ENCODE measurements at regions not wholly inside any gene's neighbourhood (a gene's known extent, or its start where the extent isn't known, plus 50 kb on each side); places are given as distances from the start of the nearest gene placed in this dataset.

DNA sequence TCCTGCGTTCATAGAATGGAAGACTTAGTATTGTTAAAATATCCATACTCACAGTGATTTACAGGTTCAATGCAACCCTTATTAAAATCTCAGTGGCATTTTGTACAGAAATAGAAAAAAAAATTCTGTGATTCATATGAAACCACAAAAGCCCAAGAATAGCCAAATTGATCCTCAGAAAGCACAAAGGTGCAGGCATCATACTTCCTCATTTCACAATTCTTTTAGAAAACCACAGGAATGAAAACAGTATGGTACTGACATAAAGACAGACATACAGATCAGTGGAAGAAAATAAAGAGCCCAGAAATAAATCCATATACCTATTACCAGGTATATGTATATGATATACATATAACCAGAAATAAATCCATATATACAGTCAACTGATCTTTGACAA lies 86.8 kb upstream of the MEGF10 start:
- H3K27ac ChIP-seq = no peak overlapping the region
- no peaks in the 10 kb centered on the region for H3K36me3 ChIP-seq (ENCODE audit: low read depth)
- no peaks in the 10 kb centered on the region for H4K20me1 ChIP-seq (ENCODE audit: insufficient read depth)
- ChIA-PET CTCF (no interaction called here), POLR2A (ENCODE audit: unreplicated experiment) (no interaction called here)
- BruUV-seq (replicated peaks) = no TSS peak
- DNase-seq = peak in 1 of 2 experiments; percentile 90
- intact Hi-C loops (cut with micrococcal nuclease; ENCODE audit: unreplicated experiment) = no loop called here
- H3K79me2 ChIP-seq (ENCODE audit: low read depth) = no peaks in the 10 kb centered on the region
- no peaks in the 10 kb centered on the region for H3K27me3 ChIP-seq (ENCODE audit: insufficient read depth, low read depth)
- H3K4me2 ChIP-seq = 0 out of 2 replicates have a peak overlapping the region, but pooled peaks have one; percentile 3
- no peaks in the 10 kb centered on the region for H3K9me2 ChIP-seq (ENCODE audit: insufficient read depth)
- TF ChIP-seq, protein P1, sequence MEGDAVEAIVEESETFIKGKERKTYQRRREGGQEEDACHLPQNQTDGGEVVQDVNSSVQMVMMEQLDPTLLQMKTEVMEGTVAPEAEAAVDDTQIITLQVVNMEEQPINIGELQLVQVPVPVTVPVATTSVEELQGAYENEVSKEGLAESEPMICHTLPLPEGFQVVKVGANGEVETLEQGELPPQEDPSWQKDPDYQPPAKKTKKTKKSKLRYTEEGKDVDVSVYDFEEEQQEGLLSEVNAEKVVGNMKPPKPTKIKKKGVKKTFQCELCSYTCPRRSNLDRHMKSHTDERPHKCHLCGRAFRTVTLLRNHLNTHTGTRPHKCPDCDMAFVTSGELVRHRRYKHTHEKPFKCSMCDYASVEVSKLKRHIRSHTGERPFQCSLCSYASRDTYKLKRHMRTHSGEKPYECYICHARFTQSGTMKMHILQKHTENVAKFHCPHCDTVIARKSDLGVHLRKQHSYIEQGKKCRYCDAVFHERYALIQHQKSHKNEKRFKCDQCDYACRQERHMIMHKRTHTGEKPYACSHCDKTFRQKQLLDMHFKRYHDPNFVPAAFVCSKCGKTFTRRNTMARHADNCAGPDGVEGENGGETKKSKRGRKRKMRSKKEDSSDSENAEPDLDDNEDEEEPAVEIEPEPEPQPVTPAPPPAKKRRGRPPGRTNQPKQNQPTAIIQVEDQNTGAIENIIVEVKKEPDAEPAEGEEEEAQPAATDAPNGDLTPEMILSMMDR (conservative IDR thresholded peaks at IDR 0.05) = no peak
- TF ChIP-seq EZH2 (IDR thresholded peaks at IDR 0.05; ENCODE audit: low read depth) = no peak
- H2AFZ ChIP-seq = no peak overlapping the region
- no peak overlapping the region for H3K4me3 ChIP-seq
- H3K9me3 ChIP-seq (ENCODE audit: insufficient read depth, low read depth) = peaks cover 4% of the 10 kb centered on the region; the same call in 1 of the 2 replicates
- H3F3A ChIP-seq (ENCODE audit: insufficient read depth, low read depth) = peaks cover 25% of the 10 kb centered on the region; the same call in 1 of the 2 replicates
- peaks cover 36% of the 10 kb centered on the region for H3K4me1 ChIP-seq (replicated peaks; ENCODE audit: insufficient read depth)

DNA sequence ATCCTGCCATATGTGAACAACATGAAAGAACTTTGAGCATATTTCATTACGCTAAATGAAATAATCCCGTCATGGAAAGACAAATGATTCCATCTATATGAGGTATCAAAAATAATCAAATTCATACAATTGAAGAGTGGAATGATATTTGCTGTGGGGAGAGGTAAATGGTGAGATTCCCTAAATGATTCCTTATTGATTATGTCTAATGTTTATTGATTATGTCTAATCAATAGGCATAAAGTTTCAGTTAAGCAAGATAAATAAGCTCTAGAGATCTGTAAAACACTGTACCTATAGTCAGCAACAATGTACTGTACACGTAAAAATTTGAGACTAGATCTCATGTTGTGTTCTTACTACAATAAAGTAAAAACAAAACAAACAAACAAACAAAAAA lies 85.4 kb upstream of the MEGF10 start:
- Histone ChIP-seq H3K79me2 (ENCODE audit: low read depth) (no peaks in the 10 kb centered on the region), H2AFZ (no peak overlapping the region), H4K20me1 (ENCODE audit: insufficient read depth) (no peaks in the 10 kb centered on the region), H3K4me1 (replicated peaks; ENCODE audit: insufficient read depth) (peaks cover 36% of the 10 kb centered on the region), H3K9me3 (ENCODE audit: insufficient read depth, low read depth) (peaks cover 4% of the 10 kb centered on the region; the same call in 1 of the 2 replicates), H3K36me3 (ENCODE audit: low read depth) (no peaks in the 10 kb centered on the region), H3K4me2 (no peak overlapping the region), H3K4me3 (no peak overlapping the region), H3K27ac (no peak overlapping the region), H3K9me2 (ENCODE audit: insufficient read depth) (no peaks in the 10 kb centered on the region), H3F3A (ENCODE audit: insufficient read depth, low read depth) (peaks cover 25% of the 10 kb centered on the region; the same call in 1 of the 2 replicates), H3K27me3 (ENCODE audit: insufficient read depth, low read depth) (no peaks in the 10 kb centered on the region)
- BruUV-seq (replicated peaks) = no TSS peak
- TF ChIP-seq, protein P1 (conservative IDR thresholded peaks at IDR 0.05) = no peak
- TF ChIP-seq EZH2 (IDR thresholded peaks at IDR 0.05; ENCODE audit: low read depth) = no peak
- ChIA-PET POLR2A (ENCODE audit: unreplicated experiment) (no interaction called here), CTCF (no interaction called here)
- DNase-seq = no peak
- intact Hi-C loops (cut with micrococcal nuclease; ENCODE audit: unreplicated experiment) = no loop called here

DNA sequence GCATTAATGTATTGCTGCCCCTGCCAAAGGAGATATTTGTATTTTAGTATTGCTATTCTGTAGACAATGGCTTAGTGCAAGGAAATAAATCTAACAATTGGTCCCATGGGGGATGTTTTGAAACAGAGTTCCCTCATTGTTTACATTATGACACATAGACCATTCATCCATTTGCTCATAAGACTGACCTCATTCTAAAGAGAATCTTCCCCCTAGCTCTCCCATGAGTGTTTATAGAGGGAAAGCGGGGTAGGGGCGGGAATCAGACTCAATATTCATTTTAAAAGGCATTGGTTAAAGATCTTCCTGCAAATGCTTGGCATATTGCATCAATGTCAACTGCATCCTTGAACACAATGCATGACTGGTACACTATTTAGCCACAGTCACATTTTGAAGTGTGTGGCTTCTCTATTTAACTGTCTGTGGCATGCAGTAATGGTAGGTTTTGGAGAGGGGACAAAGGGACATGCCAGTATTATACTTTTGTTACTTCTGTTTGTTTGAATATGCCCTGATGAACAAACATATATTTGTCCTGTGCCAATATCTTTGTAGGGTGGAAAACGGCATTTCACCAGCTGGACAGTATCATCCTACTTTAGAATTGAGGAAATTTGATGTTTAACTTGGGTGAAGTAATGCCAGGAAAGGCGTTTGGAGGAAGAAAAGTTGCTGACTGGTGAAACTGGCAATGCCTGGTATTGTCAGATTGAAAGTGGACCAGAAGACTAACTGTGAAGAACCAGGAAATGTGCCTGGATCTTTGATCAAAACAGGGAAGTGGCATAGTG lies 84.1 kb upstream of the MEGF10 start:
- intact Hi-C loops (cut with micrococcal nuclease; ENCODE audit: unreplicated experiment) = no loop called here
- BruUV-seq (replicated peaks) = no TSS peak
- no peak overlapping the region for H3K4me3 ChIP-seq
- ChIA-PET POLR2A (ENCODE audit: unreplicated experiment) (no interaction called here), CTCF (no interaction called here)
- no peaks in the 10 kb centered on the region for H3K36me3 ChIP-seq (ENCODE audit: low read depth)
- no peaks in the 10 kb centered on the region for H4K20me1 ChIP-seq (ENCODE audit: insufficient read depth)
- peak overlapping the region; percentile 21 for H3K4me2 ChIP-seq
- H3K9me2 ChIP-seq (ENCODE audit: insufficient read depth) = no peaks in the 10 kb centered on the region
- H3K9me3 ChIP-seq (ENCODE audit: insufficient read depth, low read depth) = no peaks in the 10 kb centered on the region
- peaks cover 36% of the 10 kb centered on the region for H3K4me1 ChIP-seq (replicated peaks; ENCODE audit: insufficient read depth)
- no peaks in the 10 kb centered on the region for H3K27me3 ChIP-seq (ENCODE audit: insufficient read depth, low read depth)
- TF ChIP-seq, protein P1 (conservative IDR thresholded peaks at IDR 0.05) = no peak
- TF ChIP-seq EZH2 (IDR thresholded peaks at IDR 0.05; ENCODE audit: low read depth) = no peak
- no peak overlapping the region for H2AFZ ChIP-seq
- no peaks in the 10 kb centered on the region for H3K79me2 ChIP-seq (ENCODE audit: low read depth)
- peak in 1 of 2 experiments; percentile 90 for DNase-seq
- H3F3A ChIP-seq (ENCODE audit: insufficient read depth, low read depth) = peaks cover 25% of the 10 kb centered on the region; the same call in 1 of the 2 replicates
- H3K27ac ChIP-seq = peak overlapping the region; percentile 50

Data from PC-9 (cell line).